Small intestine (tissue), 7 donors: ENCODE measurements at regions not wholly inside any gene's neighbourhood (a gene's known extent, or its start where the extent isn't known, plus 50 kb on each side); places are given as distances from the start of the nearest gene placed in this dataset.
"Not testable (repeated sequence)": the region's sequence is repeated elsewhere in the genome, so short reads cannot be mapped to it uniquely, and the experiment has no call there.

Source experiments
- DNase-seq, 2 donors: peaks; one replicate each; pipeline versions ENCODE4 v3.0.0 to v3.0.0-alpha.2; 2013
- FAIRE-seq: peaks from 2 replicates; lab custom pipeline; 2012; peaks lifted over from hg19 to GRCh38; lab: Jason Lieb, UNC
- H3K27ac ChIP-seq, 3 donors: one replicate each; pipeline ENCODE4 v1.5.1; 2013; ENCODE audit warnings: low read length in 2 of 3, mild to moderate bottlenecking in 2 of 3, control low read depth in 1 of 3, inconsistent platforms in 1 of 3, low read depth in 1 of 3, moderate library complexity in 1 of 3
- H3K27me3 ChIP-seq, 3 donors: one replicate each; pipeline ENCODE4 v1.6.1; 2013; ENCODE audit warnings: low read length in 3 of 3, inconsistent platforms in 1 of 3; ENCODE audit not compliant: control insufficient read depth in 3 of 3, insufficient read depth in 3 of 3
- H3K36me3 ChIP-seq, 3 donors: one replicate each; pipeline ENCODE4 v1.6.1; 2013; ENCODE audit warnings: low read length in 3 of 3, inconsistent platforms in 1 of 3, low read depth in 1 of 3, mild to moderate bottlenecking in 1 of 3, moderate library complexity in 1 of 3; ENCODE audit not compliant: control insufficient read depth in 3 of 3, insufficient read depth in 2 of 3
- H3K4me1 ChIP-seq, 3 donors: one replicate each; pipeline ENCODE4 v1.6.1; 2013; ENCODE audit warnings: low read length in 2 of 3, inconsistent platforms in 1 of 3, low read depth in 1 of 3, mild to moderate bottlenecking in 1 of 3, moderate library complexity in 1 of 3; ENCODE audit not compliant: control insufficient read depth in 3 of 3, insufficient read depth in 2 of 3
- H3K4me3 ChIP-seq, 3 donors: one replicate each; pipeline ENCODE4 v1.5.1; 2013; ENCODE audit warnings: low read length in 3 of 3, control low read depth in 1 of 3, inconsistent platforms in 1 of 3, low read depth in 1 of 3, mild to moderate bottlenecking in 1 of 3, moderate library complexity in 1 of 3
- H3K9me3 ChIP-seq, 2 donors: one replicate each; pipeline ENCODE4 v1.6.1; 2013; ENCODE audit warnings: low read depth in 1 of 2, low read length in 1 of 2; ENCODE audit not compliant: control insufficient read depth in 2 of 2, insufficient read depth in 1 of 2
- WGBS, 3 donors: extraction: QIAGEN DNeasy Blood & Tissue Kit; methylation state at CpG; one replicate each; pipeline ENCODE4 v1.1.7; 2013; 5-methylcytosine and 5-hydroxymethylcytosine counted together
- donor health status: healthy with polysubstance abuse.
- donor health status: control.
- donor health status: control.
- donor health status: Bipolar disorder and iron deficiency.
- donor health status: healthy.

DNA sequence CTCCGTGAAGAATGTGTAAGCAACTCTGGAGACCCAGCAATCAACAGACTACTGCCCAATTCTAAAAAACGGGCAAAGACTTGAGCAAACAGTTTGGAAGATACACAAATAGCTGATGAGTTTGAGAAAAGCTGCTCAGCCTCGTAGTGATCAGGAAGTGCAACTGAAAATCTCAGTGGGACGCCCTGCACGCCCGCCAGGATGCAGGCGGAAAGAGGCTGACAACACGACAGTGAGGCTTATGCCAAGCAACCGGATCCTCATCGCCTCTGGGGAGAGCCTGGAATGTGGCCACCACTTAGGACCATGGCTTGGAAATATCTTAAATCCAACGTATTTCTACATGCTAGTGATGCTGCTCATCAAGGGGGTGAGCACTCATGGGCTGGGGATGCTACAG is 116.2 kb upstream of the FAM20C start:
- not testable (repeated sequence) for H3K27me3 ChIP-seq, FAIRE-seq, H3K9me3 ChIP-seq, H3K27ac ChIP-seq, DNase-seq, H3K36me3 ChIP-seq, H3K4me3 ChIP-seq, H3K4me1 ChIP-seq
- 45 to 62% methylated on average over 6 of the region's 11 CpGs; no CpG with 5 or more reads in 1 of the 3 donors for WGBS, 3 donors

DNA sequence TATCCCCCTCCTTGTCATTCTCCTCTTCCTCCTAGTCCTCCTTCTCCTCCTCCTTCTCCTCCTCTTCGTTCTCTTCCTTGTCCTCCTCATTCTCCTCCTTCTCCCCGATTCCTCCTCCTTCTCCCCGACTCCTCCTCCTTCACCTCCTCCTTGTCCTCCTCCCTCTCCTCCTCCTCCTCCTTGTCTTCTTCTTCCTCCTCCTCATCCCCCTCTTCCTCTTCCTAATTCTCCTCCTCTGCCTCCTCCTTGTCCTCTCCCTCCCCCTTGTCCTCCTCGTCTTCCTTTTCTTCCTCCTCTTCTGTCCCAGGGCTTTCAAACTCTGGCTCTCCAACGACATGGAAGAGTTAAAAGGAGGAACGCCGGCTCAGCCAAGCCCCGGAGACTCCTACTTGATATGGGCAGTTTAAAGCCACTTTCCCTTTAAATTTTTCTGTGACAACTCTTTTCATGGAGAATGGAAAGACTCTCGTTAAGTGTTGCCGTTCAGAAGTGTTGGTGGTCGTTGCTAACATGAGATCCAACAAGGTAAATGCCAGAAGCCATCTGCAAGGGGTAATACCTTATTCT is 115.5 kb upstream of the FAM20C start:
- H3K4me3 ChIP-seq, H3K27ac ChIP-seq, H3K36me3 ChIP-seq, FAIRE-seq, H3K4me1 ChIP-seq, H3K9me3 ChIP-seq, H3K27me3 ChIP-seq, DNase-seq: not testable (repeated sequence)
- 36 to 44% (median 37%) methylated on average over 6 to 11 of the region's 11 CpGs for WGBS, 3 donors

DNA sequence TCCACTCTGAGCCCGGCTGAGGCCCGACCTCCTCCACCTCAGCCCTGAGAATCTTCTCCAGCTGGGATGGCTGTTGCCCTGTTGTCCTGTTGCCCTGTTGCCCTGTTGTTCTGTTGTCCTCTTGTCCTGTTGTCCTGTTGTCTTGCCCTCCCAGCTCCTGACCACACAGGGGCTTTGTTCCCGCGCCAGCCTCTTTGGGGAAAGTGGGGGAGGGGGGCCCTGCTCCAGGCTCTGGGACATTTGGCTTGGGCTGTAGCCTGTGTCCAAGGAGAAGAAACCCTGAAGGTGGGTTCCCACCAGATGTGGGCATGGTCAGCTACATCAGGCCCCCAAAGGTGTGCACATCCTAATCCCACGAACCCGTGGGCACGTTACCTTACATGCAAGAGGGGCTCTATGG is 113.5 kb upstream of the FAM20C start:
- not testable (repeated sequence) for FAIRE-seq, H3K9me3 ChIP-seq, H3K36me3 ChIP-seq, H3K4me3 ChIP-seq, H3K4me1 ChIP-seq, H3K27me3 ChIP-seq, H3K27ac ChIP-seq, DNase-seq
- 86 to 95% (median 90%) methylated on average over 5 to 6 of the region's 7 CpGs for WGBS, 3 donors

DNA sequence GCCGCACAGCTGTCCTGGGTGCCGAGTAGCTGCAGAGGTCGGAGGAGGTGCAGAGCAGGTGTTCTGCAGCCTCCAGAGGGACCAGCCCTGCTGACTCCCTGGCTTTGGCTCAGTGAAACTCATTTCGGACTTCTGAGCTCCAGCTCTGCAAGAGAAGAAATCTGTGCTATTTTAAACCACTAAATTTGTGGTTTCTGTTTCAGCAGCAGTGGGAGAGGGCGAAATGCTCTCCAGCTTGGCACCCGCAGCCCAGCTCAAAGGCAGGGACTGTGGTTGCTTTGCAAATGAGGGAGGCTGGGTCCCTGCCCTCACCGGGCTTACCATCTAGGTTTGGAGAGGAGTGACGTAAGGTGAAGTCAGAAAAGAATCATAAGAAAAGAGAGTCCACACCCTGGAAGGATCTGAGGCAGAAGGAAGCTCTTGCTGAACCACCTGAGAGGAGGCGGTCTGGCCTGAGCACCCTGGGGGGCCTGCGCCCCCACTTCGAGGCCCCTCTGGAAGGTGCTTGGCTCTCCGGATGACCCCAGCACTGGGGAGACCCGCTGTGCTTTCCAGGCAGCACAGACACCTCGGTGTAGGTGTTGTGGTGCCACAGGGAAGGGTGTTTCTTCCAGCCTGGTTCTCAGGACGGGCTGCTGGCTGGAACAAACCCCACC is 112.8 kb upstream of the FAM20C start:
- H3K27ac ChIP-seq, H3K27me3 ChIP-seq, H3K4me1 ChIP-seq, H3K9me3 ChIP-seq, H3K4me3 ChIP-seq, DNase-seq, H3K36me3 ChIP-seq, FAIRE-seq: not testable (repeated sequence)
- 71 to 76% (median 75%) methylated on average over 10 to 13 of the region's 15 CpGs for WGBS, 3 donors

DNA sequence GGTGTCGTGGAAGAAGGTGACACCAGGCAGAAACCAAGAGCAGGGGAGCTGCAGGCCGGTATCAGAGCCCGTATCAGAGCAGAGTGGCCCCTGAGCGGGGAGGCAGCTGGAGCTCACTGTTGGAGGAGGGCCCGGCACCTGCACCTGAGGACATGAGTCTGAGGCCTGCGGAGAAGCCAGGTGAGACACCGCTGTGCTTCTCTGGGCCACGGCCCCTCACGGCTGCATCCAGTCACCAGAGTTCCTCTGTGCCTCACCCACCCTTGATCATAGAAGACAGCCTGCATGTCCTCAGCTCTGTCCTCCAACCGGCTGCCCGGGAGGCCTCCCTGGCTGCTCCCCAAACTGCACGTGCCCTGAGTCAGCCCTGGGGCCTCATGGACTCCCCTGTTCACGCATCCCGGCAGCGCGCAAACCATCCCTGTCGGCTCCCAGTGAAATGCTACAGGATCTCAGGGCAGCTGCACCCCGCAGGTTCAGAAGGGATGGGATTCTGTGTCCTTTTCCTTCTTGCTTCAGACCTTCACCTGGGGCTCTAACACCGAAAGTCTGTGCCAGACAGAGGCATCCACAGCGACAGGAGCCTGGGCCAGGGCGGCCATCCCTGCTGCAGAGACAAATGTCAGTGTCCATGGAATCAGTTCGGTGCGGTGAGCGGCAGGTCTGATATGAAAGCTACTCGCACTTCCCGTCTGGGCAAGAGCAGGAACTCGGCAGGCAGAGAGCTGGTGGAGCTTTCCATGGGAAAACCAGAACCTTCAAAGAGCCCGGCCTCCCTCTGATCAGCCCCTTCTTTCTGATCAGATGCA is 111.9 kb upstream of the FAM20C start:
- WGBS, 3 donors = 90 to 93% (median 91%) methylated on average over 28 of the region's 28 CpGs
- DNase-seq = no peak
- H3K27me3 ChIP-seq = no peaks in the 10 kb centered on the region

DNA sequence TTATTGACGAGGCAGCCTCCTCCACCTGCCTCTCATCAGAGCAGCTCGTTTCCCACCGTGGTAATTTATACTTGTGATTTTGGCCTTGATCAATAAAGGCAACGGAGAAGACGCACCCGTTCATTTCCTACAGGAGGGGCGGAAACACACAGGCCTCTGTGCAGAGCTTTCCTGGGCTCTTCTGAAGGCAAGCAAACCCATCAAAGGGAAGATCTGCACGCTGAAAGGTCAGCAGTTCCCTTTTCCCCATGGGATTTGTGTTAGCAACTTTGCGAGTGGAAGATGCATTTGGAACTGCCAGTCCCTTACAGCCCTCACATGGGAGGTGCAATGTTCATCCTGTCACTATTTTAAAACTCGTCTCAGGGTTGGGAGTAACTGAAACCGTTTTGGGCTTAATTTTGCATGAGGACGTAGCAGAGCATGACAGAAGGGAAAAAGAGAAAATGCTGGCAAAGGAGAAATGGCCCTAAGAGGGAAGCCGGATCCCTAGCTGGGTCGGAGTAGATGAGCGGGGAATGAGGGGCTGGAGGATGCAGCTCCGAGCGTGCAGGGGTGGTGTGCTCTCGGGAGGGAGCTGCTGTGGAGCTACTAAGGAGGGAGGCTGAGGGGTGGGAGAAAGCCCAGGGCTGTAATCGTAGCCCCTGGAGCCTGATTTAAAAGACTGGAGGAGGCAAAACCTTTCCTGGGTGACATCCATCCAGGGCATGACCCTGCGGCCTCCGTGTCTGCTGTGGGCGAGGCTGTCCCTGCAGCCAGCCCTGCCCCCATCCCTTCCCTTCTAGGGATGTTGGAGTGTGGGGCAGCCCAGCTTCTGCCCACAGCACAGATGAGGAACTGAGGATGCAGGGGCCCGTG is 111.1 kb upstream of the FAM20C start:
- H3K36me3 ChIP-seq = no peaks in the 10 kb centered on the region
- no peaks in the 10 kb centered on the region for H3K9me3 ChIP-seq
- no peaks in the 10 kb centered on the region for H3K4me1 ChIP-seq
- no peak for DNase-seq
- H3K4me3 ChIP-seq = no peak overlapping the region
- no peaks in the 10 kb centered on the region for H3K27me3 ChIP-seq
- WGBS, 3 donors = 79 to 85% (median 84%) methylated on average over 23 of the region's 23 CpGs
- FAIRE-seq = no peak
- no peak overlapping the region for H3K27ac ChIP-seq

More for the DNA sequence above, 111.9 kb upstream of the FAM20C start:
- Histone ChIP-seq H3K36me3 (no peaks in the 10 kb centered on the region), H3K27ac (no peak overlapping the region), H3K4me3 (no peak overlapping the region), H3K4me1 (no peaks in the 10 kb centered on the region), H3K9me3 (no peaks in the 10 kb centered on the region)
- no peak for FAIRE-seq

DNA sequence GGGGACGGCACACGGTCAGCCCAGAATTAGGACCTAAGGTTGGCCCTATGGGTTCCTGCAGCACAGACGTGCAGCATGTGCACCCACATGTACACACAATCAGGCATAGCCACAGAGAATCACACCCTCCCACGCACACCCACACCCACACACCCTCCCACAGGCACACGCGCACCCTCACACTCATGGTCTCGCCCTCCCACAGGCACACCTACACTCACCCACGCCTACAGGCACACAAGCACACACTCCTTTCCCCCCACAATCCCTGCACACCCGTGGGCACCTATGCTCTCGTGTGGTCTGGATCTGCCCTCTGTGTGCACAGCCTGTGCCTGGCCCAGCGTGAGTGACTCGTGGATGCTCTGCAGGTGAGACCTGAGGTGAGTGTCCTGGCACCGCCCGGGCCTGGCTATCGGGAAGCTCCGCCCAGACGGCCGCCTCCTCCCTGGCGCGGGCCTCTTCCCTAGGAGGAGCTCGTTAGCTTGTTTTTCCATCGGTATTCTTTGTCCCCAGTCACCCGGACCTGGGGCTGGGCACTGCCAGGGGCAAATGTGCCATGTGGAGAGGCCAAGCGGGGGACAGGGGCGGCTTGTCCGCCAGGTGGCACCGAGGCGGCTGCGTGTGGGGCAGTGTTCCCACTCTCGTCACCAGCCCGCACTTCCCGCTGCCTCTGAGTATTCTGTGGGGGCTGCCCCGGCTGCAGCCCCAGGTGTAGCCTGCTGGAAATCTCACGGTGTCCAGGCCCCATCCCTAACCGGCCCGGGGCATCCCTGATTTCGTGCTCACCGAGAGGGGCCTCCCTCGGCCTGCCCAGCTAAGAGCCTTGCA is 110.2 kb upstream of the FAM20C start:
- Histone ChIP-seq H3K36me3 (no peaks in the 10 kb centered on the region), H3K4me3 (no peak overlapping the region), H3K27me3 (no peaks in the 10 kb centered on the region), H3K4me1 (no peaks in the 10 kb centered on the region), H3K9me3 (no peaks in the 10 kb centered on the region), H3K27ac (no peak overlapping the region)
- WGBS, 3 donors = 34 to 62% (median 39%) methylated on average over 32 to 39 of the region's 39 CpGs
- FAIRE-seq (no peak), DNase-seq (peak; percentile 35 to 49)
